IMR-90 (cell line): ENCODE measurements at regions not wholly inside any gene's neighbourhood (a gene's known extent, or its start where the extent isn't known, plus 50 kb on each side); places are given as distances from the start of the nearest gene placed in this dataset.

Experiments
- ATAC-seq: fragments of 200-7000 bp; cut with Tn5 transposase; 2 replicates; pipeline ENCODE4 v1.9.1; 2020; ENCODE audit warnings: low read depth, mild to moderate bottlenecking, moderate library complexity
- BruUV-seq: library from RNA; stranded (reverse); fragments of 400-500 nt; replicated peaks from 2 replicates; lab custom pipeline; 2021; lab: Mats Ljungman, UMichigan
- CTCF ChIA-PET: fragments of 300-600 bp; formaldehyde crosslinking; extraction: SDS; loops from one replicate; lab custom pipeline; 2021; ENCODE audit warnings: antibody characterized with exemption; lab: Yijun Ruan, JAX
- POLR2A ChIA-PET: fragments of 300-600 bp; sonication (Branson Sonifier 250); formaldehyde crosslinking; loops from one replicate; lab custom pipeline; 2022; ENCODE audit warnings: antibody characterized with exemption; ENCODE audit not compliant: unreplicated experiment; lab: Charles Lee
- DNase-seq: peaks from one replicate; pipeline ENCODE4 v3.0.0; 2013
- H2AFZ ChIP-seq: replicated peaks from 2 replicates; pipeline ENCODE3; 2013; ENCODE audit warnings: low read length, mild to moderate bottlenecking; ENCODE audit not compliant: poor library complexity
- H2AK5ac ChIP-seq: 2 replicates; pipeline ENCODE4 v1.6.1; 2013; ENCODE audit warnings: low read depth, low read length, inconsistent platforms
- H2AK9ac ChIP-seq: replicated peaks from 2 replicates; pipeline ENCODE3; 2013; ENCODE audit warnings: mild to moderate bottlenecking, low read depth, low read length, moderate library complexity; ENCODE audit not compliant: poor library complexity
- H2BK120ac ChIP-seq: 2 replicates; pipeline ENCODE4 v1.6.1; 2013; ENCODE audit warnings: low read depth, low read length, inconsistent platforms
- H2BK15ac ChIP-seq: 3 replicates; pipeline ENCODE4 v1.6.1; 2013; ENCODE audit warnings: low read depth, low read length, inconsistent platforms
- H2BK20ac ChIP-seq: 2 replicates; pipeline ENCODE4 v1.6.1; 2013; ENCODE audit warnings: low read depth, mild to moderate bottlenecking, inconsistent platforms, low read length, moderate library complexity
- H2BK5ac ChIP-seq: 2 replicates; pipeline ENCODE4 v1.6.1; 2013; ENCODE audit warnings: mild to moderate bottlenecking, low read depth, low read length, inconsistent platforms; ENCODE audit not compliant: poor library complexity, severe bottlenecking
- H3K14ac ChIP-seq: replicated peaks from 2 replicates; pipeline ENCODE4 v1.6.1; 2013; ENCODE audit warnings: low read depth, low read length, inconsistent platforms
- H3K18ac ChIP-seq: 2 replicates; pipeline ENCODE4 v1.6.1; 2013; ENCODE audit warnings: low read depth, low read length, control low read depth
- H3K23ac ChIP-seq: 2 replicates; pipeline ENCODE4 v1.6.1; 2013; ENCODE audit warnings: low read depth, low read length, inconsistent platforms
- H3K27ac ChIP-seq: 2 replicates; pipeline ENCODE4 v1.5.1; 2013; ENCODE audit warnings: mild to moderate bottlenecking, control low read depth, low read length; ENCODE audit not compliant: insufficient read depth
- H3K27me3 ChIP-seq: 2 replicates; pipeline ENCODE4 v1.6.1; 2013; ENCODE audit warnings: low read length; ENCODE audit not compliant: control insufficient read depth, insufficient read depth
- H3K36me3 ChIP-seq: 2 replicates; pipeline ENCODE4 v1.6.1; 2013; ENCODE audit warnings: low read length, mixed read lengths; ENCODE audit not compliant: control insufficient read depth, insufficient read depth
- H3K4ac ChIP-seq: 2 replicates; pipeline ENCODE4 v1.6.1; 2013; ENCODE audit warnings: low read depth, low read length, inconsistent platforms
- H3K4me1 ChIP-seq: 2 replicates; pipeline ENCODE4 v1.6.1; 2013; ENCODE audit warnings: low read length, mixed read lengths; ENCODE audit not compliant: control insufficient read depth, insufficient read depth
- H3K4me2 ChIP-seq: 2 replicates; pipeline ENCODE4 v1.6.1; 2013; ENCODE audit warnings: low read depth, mild to moderate bottlenecking, control low read depth, low read length, moderate library complexity
- H3K4me3 ChIP-seq: 2 replicates; pipeline ENCODE4 v1.5.1; 2013; ENCODE audit warnings: low read depth, mild to moderate bottlenecking, control low read depth, low read length, moderate library complexity; ENCODE audit not compliant: insufficient read depth
- H3K56ac ChIP-seq: 2 replicates; pipeline ENCODE4 v1.6.1; 2013; ENCODE audit warnings: low read length, inconsistent platforms; ENCODE audit not compliant: insufficient read depth; ENCODE audit errors: extremely low read depth
- H3K79me1 ChIP-seq, 2 experiments: 2 replicates each; pipeline ENCODE4 v1.6.1; 2013; ENCODE audit warnings: low read length in 2 of 2, inconsistent platforms in 1 of 2, low read depth in 1 of 2
- H3K9ac ChIP-seq: 2 replicates; pipeline ENCODE4 v1.6.1; 2013; ENCODE audit warnings: low read depth, low read length, control low read depth
- H3K9me1 ChIP-seq: 2 replicates; pipeline ENCODE4 v1.6.1; 2013; ENCODE audit warnings: low read length, inconsistent platforms; ENCODE audit not compliant: insufficient read depth
- H3K9me3 ChIP-seq: 2 replicates; pipeline ENCODE4 v1.6.1; 2013; ENCODE audit warnings: low read length; ENCODE audit not compliant: control insufficient read depth, insufficient read depth
- H4K20me1 ChIP-seq: 2 replicates; pipeline ENCODE4 v1.6.1; 2013; ENCODE audit warnings: low read length, inconsistent platforms; ENCODE audit not compliant: insufficient read depth
- H4K5ac ChIP-seq: 2 replicates; pipeline ENCODE4 v1.6.1; 2013; ENCODE audit warnings: mild to moderate bottlenecking, low read depth, low read length, control low read depth
- H4K8ac ChIP-seq, 2 experiments: 2 replicates each; pipeline ENCODE4 v1.6.1; 2013; ENCODE audit warnings: low read depth in 2 of 2, low read length in 2 of 2, control low read depth in 1 of 2, inconsistent platforms in 1 of 2
- H4K91ac ChIP-seq: 2 replicates; pipeline ENCODE4 v1.6.1; 2013; ENCODE audit warnings: low read depth, low read length, inconsistent platforms; ENCODE audit not compliant: insufficient read depth
- BHLHE40 ChIP-seq: fragments of 150-350 bp; IDR thresholded peaks from 2 replicates; pipeline ENCODE4 v1.6.1; 2016; ENCODE audit warnings: mild to moderate bottlenecking, low read depth, low read length
- CEBPB ChIP-seq: IDR thresholded peaks from 2 replicates; pipeline ENCODE4 v1.6.1; 2012; ENCODE audit warnings: low read depth, low read length, improper control_type of control experiment
- CHD1 ChIP-seq: IDR thresholded peaks from 2 replicates; pipeline ENCODE4 v1.6.1; 2012; ENCODE audit warnings: low read depth, low read length, improper control_type of control experiment
- CTCF ChIP-seq: conservative IDR thresholded peaks from 2 replicates; pipeline ENCODE4 v1.5.1; 2012; ENCODE audit warnings: mild to moderate bottlenecking, low read depth, low read length, improper control_type of control experiment
- ELK1 ChIP-seq: fragments of 150-350 bp; IDR thresholded peaks from 2 replicates; pipeline ENCODE4 v1.6.1; 2016; ENCODE audit warnings: low read depth, mild to moderate bottlenecking, low read length, moderate library complexity, borderline replicate concordance
- FOS ChIP-seq: fragments of 150-350 bp; IDR thresholded peaks from 2 replicates; pipeline ENCODE4 v1.6.1; 2016; ENCODE audit warnings: low read depth, low read length
- MAFK ChIP-seq: IDR thresholded peaks from 2 replicates; pipeline ENCODE4 v1.6.1; 2012; ENCODE audit warnings: low read depth, low read length, improper control_type of control experiment
- MAZ ChIP-seq: IDR thresholded peaks from 2 replicates; pipeline ENCODE4 v1.6.1; 2012; ENCODE audit warnings: low read depth, mild to moderate bottlenecking, low read length, improper control_type of control experiment, moderate library complexity, borderline replicate concordance
- MXI1 ChIP-seq: IDR thresholded peaks from 2 replicates; pipeline ENCODE4 v1.6.1; 2012; ENCODE audit warnings: low read depth, mild to moderate bottlenecking, low read length, moderate library complexity, borderline replicate concordance
- NFE2L2 ChIP-seq: fragments of 150-350 bp; IDR thresholded peaks from 2 replicates; pipeline ENCODE4 v1.6.1; 2016; ENCODE audit warnings: low read depth, mild to moderate bottlenecking, low read length
- POLR2A ChIP-seq: IDR thresholded peaks from 2 replicates; pipeline ENCODE4 v1.6.1; 2012; ENCODE audit warnings: mild to moderate bottlenecking, low read depth, low read length
- RAD21 ChIP-seq: IDR thresholded peaks from 2 replicates; pipeline ENCODE4 v1.6.1; 2012; ENCODE audit warnings: low read length, improper control_type of control experiment
- RCOR1 ChIP-seq: IDR thresholded peaks from 2 replicates; pipeline ENCODE4 v1.6.1; 2012; ENCODE audit warnings: mild to moderate bottlenecking, low read length, improper control_type of control experiment; ENCODE audit not compliant: insufficient replicate concordance
- RFX5 ChIP-seq: IDR thresholded peaks from 2 replicates; pipeline ENCODE4 v1.8.0; 2012; ENCODE audit warnings: low read depth, mild to moderate bottlenecking, low read length, moderate library complexity
- SMC3 ChIP-seq: fragments of 150-350 bp; IDR thresholded peaks from 2 replicates; pipeline ENCODE4 v1.6.1; 2016; ENCODE audit warnings: low read depth, mild to moderate bottlenecking, antibody characterized with exemption, low read length, moderate library complexity
- USF2 ChIP-seq: fragments of 150-350 bp; IDR thresholded peaks from 2 replicates; pipeline ENCODE4 v1.6.1; 2017; ENCODE audit warnings: mild to moderate bottlenecking, antibody characterized with exemption, low read length, low read depth
- WGBS, 2 experiments: methylation state at CpG; one replicate each; pipeline versions ENCODE4 v1.1.5 to v1.1.7; 2013; ENCODE audit warnings: missing lambda C conversion rate in 2 of 2; ENCODE audit not compliant: insufficient read length in 1 of 2; ENCODE audit errors: extremely low coverage in 2 of 2; 5-methylcytosine and 5-hydroxymethylcytosine counted together
- dilution Hi-C: fragments of 300-500 bp; cut with HindIII; formaldehyde crosslinking; loops from one replicate; pipeline ENCODE4 v1.14.3; 2018; ENCODE audit warnings: low sequenced_read_pairs; ENCODE audit not compliant: unreplicated experiment
- in situ Hi-C: fragments of 300-500 bp; cut with MboI; formaldehyde crosslinking; loops from 3 replicates; pipeline ENCODE4 v1.14.3; 2019; ENCODE audit warnings: low sequenced_read_pairs, inconsistent platforms, mixed read lengths
- intact Hi-C: fragments of 100-400 bp; cut with micrococcal nuclease; formaldehyde crosslinking; loops from 2 replicates; pipeline ENCODE4 v1.10.0; 2022

- H3K4me2 ChIP-seq = no peak overlapping the region
- H3K4me3 ChIP-seq = no peak overlapping the region
- in situ Hi-C loops (no loop called here), intact Hi-C loops (no loop called here), dilution Hi-C loops (no loop called here)
- H3K4me1 ChIP-seq = peaks cover 3% of the 10 kb centered on the region; the same call in 1 of the 2 replicates
- H4K20me1 ChIP-seq = no peaks in the 10 kb centered on the region
- H4K8ac ChIP-seq = no peak overlapping the region
- POLR2A ChIA-PET = no interaction called here
- no peaks in the 10 kb centered on the region for H3K27me3 ChIP-seq
- no peak overlapping the region for H2BK20ac ChIP-seq
- no peak overlapping the region for H2BK120ac ChIP-seq
- TF ChIP-seq MAFK (no peak), ELK1 (no peak), RCOR1 (no peak), SMC3 (no peak), CTCF (no peak), NFE2L2 (no peak), RAD21 (no peak), CHD1 (no peak), MXI1 (no peak), USF2 (no peak), FOS (no peak), POLR2A (no peak), MAZ (no peak), CEBPB (no peak), BHLHE40 (no peak), RFX5 (no peak)
- no peak overlapping the region for H2AFZ ChIP-seq
- ATAC-seq = no peak
- H2BK15ac ChIP-seq = no peak overlapping the region
- H2AK5ac ChIP-seq = no peak overlapping the region
- no peaks in the 10 kb centered on the region for H3K9me1 ChIP-seq
- CTCF ChIA-PET = interaction anchor here (0.6 kb wide), 1 partner anchor 16 kb away, joined by 3 read pairs; no protein-coding TSS in a partner anchor
- no peak overlapping the region for H3K23ac ChIP-seq
- H3K18ac ChIP-seq = no peak overlapping the region
- H2BK5ac ChIP-seq = no peak overlapping the region
- no peak overlapping the region for H3K9ac ChIP-seq
- H2AK9ac ChIP-seq = no peak overlapping the region
- 100% methylated on average over 1 of the region's 1 CpG; no CpG with 5 or more reads in 1 of the 2 experiments for WGBS, 2 experiments
- no TSS peak for BruUV-seq
- H3K56ac ChIP-seq = no peak overlapping the region
- H3K27ac ChIP-seq = no peak overlapping the region
- no peak for DNase-seq
- no peaks in the 10 kb centered on the region for H3K79me1 ChIP-seq
- no peak overlapping the region for H3K14ac ChIP-seq
- no peak overlapping the region for H3K4ac ChIP-seq
- no peak overlapping the region for H4K5ac ChIP-seq
- no peaks in the 10 kb centered on the region for H3K36me3 ChIP-seq
- H4K91ac ChIP-seq = no peak overlapping the region
- H3K9me3 ChIP-seq = no peaks in the 10 kb centered on the region
These were observed 228.0 kb upstream of the LDB2 start for GRCh38 chr4:17126321-17126966.
